ENCODE measurements at regions not wholly inside any gene's neighbourhood (a gene's known extent, or its start where the extent isn't known, plus 50 kb on each side); places are given as distances from the start of the nearest gene placed in this dataset.

GRCh38 chrX:84932814-84933213 is 70.9 kb upstream of the APOOL start:
- no peak for TF ChIP-seq CTCF (conservative IDR thresholded peaks at IDR 0.05; ENCODE audit: low read depth, low read length)
- TF ChIP-seq EZH2 (IDR thresholded peaks at IDR 0.05; ENCODE audit: borderline replicate concordance, low read depth, low read length, poor library complexity, severe bottlenecking) = no peak
